LNCAP (cell line): ENCODE measurements at regions not wholly inside any gene's neighbourhood (a gene's known extent, or its start where the extent isn't known, plus 50 kb on each side); places are given as distances from the start of the nearest gene placed in this dataset.

Source experiments
- TF ChIP-seq, protein P1 (sequence below): fragments of 450-650 bp; IDR thresholded peaks from 2 replicates; pipeline ENCODE4 v1.5.1; 2017; ENCODE audit warnings: mild to moderate bottlenecking

DNA sequence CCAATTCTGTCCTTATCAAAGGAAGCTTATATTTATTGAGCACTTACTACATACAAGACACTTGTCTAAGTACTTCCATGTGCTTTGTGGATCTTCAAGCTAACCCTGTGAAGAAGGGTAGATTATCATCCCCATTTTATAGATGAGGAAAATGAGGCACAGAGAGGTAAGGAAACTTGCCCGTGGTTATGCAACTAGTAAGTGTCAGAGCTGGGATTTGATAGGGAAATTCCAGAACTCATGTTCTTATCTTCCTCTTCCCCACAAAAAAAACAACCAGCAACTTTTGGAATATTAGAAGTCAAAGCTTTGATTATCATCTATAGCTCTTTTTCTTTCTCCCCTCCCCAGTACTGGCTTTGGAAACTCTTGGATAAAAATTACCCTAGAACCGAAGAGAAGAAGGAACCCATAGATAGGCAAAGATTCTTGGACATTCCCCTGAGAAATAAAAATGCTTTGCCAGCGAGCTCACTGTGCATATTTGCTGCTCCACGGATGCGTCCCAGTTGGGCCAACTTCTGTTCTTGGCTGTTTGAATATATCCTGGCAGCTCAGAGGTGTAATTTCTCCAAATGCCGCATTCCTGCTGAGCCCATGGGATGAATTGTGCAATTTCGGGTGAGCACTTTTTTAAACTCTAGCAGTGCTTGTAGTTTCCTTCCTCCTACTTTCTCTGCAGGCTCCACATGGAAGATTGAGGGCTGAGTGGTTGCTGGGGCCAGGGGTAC, 591.5 kb upstream of the CFAP20DC start:
- TF ChIP-seq, protein P1, sequence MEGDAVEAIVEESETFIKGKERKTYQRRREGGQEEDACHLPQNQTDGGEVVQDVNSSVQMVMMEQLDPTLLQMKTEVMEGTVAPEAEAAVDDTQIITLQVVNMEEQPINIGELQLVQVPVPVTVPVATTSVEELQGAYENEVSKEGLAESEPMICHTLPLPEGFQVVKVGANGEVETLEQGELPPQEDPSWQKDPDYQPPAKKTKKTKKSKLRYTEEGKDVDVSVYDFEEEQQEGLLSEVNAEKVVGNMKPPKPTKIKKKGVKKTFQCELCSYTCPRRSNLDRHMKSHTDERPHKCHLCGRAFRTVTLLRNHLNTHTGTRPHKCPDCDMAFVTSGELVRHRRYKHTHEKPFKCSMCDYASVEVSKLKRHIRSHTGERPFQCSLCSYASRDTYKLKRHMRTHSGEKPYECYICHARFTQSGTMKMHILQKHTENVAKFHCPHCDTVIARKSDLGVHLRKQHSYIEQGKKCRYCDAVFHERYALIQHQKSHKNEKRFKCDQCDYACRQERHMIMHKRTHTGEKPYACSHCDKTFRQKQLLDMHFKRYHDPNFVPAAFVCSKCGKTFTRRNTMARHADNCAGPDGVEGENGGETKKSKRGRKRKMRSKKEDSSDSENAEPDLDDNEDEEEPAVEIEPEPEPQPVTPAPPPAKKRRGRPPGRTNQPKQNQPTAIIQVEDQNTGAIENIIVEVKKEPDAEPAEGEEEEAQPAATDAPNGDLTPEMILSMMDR, result no peak

- TF ChIP-seq, protein P1, result no peak
Observed at GRCh38 chr3:59632760-59633573, 583.1 kb upstream of the CFAP20DC start.

DNA sequence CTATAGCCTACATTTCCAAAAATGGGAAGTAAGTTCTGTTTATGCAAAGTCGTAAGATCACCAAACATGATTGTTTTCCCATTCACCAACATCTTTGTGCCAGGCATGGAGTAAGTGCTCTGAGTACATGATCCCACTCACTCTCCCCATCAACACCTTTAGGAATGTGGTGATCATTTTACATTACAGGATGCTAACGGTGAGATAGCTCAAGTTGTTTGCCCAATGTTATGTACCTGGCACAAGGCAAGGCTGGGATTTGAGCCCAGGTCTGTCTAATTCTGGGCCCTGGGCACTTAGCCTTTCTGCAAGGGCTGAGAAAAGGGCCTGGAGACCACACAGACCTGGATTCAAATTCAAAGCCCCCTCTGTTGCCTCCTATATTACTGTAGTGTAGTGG, 581.7 kb upstream of the CFAP20DC start:
- TF ChIP-seq, protein P1, result no peak

DNA sequence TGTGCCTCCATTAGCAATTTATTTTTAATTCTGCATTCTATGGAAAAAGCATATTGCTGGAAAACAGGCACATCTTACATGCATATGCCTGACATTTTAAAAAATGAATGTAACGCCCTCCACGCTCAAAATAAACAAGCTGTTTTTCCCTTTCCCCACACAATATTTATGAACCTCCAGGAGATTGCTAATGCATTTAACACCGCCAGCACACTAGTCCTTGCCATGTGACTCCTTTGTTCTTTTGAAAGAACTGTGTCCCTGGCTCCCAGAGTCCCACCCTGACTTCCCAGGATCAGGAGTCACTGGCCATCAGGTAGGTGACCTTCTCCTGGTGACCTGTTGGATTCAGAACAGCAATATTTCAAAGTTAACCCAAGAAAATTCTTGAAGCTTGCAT, 571.2 kb upstream of the CFAP20DC start:
- TF ChIP-seq, protein P1, result no peak

- TF ChIP-seq, protein P1, result no peak
Observed at GRCh38 chr3:59620325-59620724, 570.5 kb upstream of the CFAP20DC start.

GRCh38 chr3:59612444-59612715, 562.6 kb upstream of the CFAP20DC start:
- TF ChIP-seq, protein P1, result no peak

DNA sequence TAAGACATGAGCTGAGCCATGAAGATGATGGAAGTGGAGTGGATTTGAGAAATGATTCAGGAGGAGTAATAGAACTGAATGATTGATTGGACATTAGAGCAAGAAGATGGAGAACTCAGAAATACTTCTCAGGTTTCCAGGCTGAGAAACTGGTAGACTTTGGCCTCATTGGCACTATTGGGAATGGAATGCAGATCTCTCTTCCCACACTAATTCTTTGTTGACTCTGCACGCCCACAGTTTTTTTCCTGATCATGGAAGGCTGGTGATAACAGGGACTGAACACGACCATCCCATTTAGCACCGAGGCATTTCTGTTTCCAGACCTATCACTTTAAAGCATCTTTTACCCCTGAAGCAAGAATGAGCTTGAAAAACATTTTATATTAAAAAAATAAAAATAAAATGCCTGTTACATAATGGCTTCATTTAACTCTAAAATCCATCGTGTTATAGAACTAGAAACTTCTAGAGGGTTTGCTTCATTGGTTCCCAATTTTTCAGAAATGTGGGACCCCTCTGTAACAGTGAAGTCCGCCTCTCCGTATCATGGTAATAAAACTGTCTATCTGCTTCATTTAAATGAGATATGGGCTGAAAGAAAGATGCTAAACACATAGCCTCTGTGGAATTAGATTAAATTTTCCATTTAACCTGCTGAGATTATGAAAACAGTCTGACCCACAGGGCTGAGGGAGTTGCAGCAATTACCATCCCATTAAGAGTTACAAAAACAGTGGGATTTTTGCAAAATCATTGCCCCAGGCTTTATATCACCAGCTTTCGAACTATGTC, 562.0 kb upstream of the CFAP20DC start:
- TF ChIP-seq, protein P1, result no peak
